Gastrocnemius medialis (tissue), 4 donors: ENCODE measurements at regions not wholly inside any gene's neighbourhood (a gene's known extent, or its start where the extent isn't known, plus 50 kb on each side); places are given as distances from the start of the nearest gene placed in this dataset.

Experiments
- CTCF ChIP-seq, 5 experiments: fragments of 450-650 bp in 3 of 5; fragments of 200-600 bp in 2 of 5; sonication (generic) in 2 of 5; IDR thresholded peaks in 4 of 5; conservative IDR thresholded peaks in 1 of 5; 1 replicate in 4 of 5; 2 replicates in 1 of 5; pipeline ENCODE4 v1.5.1; 2016 to 2019; ENCODE audit warnings: antibody characterized with exemption in 5 of 5, mild to moderate bottlenecking in 3 of 5, moderate library complexity in 3 of 5
- POLR2A ChIP-seq, 2 donors: fragments of 450-650 bp; IDR thresholded peaks; one replicate each; pipeline ENCODE4 v1.6.1; 2017; ENCODE audit warnings: antibody characterized with exemption in 2 of 2, mild to moderate bottlenecking in 2 of 2, moderate library complexity in 2 of 2

- TF ChIP-seq CTCF (IDR thresholded peaks at IDR 0.05 in 4 of 5, conservative IDR thresholded peaks at IDR 0.05 in 1 of 5) (no peak), POLR2A (IDR thresholded peaks at IDR 0.05) (no peak)
Measured at GRCh38 chr17:64774888-64775540, 112.9 kb upstream of the SMURF2 start.
